ENCODE measurements at regions not wholly inside any gene's neighbourhood (a gene's known extent, or its start where the extent isn't known, plus 50 kb on each side); places are given as distances from the start of the nearest gene placed in this dataset.
"Not testable (repeated sequence)": the region's sequence is repeated elsewhere in the genome, so short reads cannot be mapped to it uniquely, and the experiment has no call there.

DNA sequence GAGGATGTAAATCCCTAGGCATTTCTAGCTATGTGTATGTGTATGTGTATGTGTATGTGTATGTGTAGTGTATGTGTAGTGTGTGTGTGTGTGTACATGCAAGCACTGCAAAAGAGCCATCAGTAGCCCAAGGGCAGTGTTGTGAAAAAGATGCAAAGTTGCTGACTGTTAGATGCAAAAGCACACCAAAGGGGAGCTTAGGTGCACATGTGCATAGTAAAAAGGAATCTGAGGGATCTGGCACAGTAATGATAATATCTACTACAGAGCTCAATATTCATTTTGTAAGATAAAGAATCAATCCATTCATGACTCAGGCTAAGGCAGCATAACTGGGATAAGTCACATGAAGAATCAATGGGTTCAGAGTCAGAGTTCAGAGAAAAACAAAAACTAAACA lies 80.2 kb downstream of the TMEM47 start:
- DNase-seq = no peak

GRCh38 chrX:34565981-34566380 lies 91.1 kb downstream of the TMEM47 start:
- DNase-seq = no peak

DNA sequence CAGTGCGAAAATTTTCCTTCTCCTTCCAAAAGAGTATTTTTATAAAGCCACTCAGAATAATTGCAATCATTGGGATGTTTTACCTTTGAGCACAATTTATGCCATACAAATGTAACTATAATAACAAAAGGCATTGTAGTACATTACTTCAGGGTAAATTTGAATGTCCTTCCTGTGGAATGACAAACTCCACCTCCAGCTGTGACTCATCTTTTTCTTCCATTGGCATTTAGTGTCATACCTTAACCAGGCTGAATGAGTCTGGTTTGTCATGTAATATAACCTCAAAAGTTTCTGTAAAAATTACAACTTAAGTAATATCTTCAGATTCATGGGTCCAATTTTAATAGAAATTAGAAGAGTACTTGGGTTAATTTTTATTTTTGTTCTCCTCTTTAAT lies 93.3 kb downstream of the TMEM47 start:
- no peak for DNase-seq

DNA sequence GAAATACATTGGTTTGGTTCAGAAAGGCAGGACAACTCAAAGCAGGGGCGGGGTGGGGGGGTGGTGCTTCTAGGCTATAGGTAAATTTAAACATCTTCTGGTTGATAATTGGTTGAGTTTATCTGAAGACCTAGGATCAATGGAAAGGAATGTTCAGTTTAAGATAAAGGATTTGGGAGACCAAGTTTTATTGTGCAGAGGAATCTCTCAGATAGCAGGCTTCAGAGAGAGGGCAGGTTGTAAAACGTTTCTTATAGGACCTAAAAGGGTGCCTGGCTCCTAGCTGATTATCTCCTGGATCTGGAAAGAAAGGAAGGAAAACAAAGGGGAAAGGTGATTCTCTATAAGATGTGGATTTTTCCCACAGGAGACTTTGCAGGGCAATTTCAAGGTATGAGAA lies 94.0 kb downstream of the TMEM47 start:
- DNase-seq = peak; percentile 58

GRCh38 chrX:34562006-34562405 lies 95.1 kb downstream of the TMEM47 start:
- no peak for DNase-seq

GRCh38 chrX:34560180-34560579 lies 96.9 kb downstream of the TMEM47 start:
- no peak for DNase-seq

GRCh38 chrX:34559325-34559724 lies 97.8 kb downstream of the TMEM47 start:
- DNase-seq = peak; percentile 71

DNA sequence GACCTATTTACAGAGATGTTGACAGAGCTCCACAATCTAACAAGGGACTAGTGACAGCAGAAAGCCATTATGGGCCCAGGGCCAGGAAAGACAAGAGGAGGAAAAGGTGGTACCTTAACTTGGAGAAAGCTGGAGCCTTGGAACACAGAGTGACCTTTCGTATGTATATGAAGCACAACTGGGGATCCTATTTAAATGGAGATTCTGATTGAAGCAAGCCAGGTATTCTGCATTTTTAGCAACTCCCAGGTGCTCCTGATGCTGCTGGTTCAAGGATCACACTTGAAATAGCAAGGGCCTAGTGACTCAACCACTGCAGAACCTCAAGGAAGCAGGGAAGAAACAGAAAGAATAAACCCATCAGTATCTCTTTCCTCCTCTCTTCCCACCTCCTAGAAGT lies 99.4 kb downstream of the TMEM47 start:
- DNase-seq = no peak

GRCh38 chrX:34555481-34555880 lies 101.6 kb downstream of the TMEM47 start:
- no peak for DNase-seq

- DNase-seq = no peak
Measured at GRCh38 chrX:34546366-34546765, 110.7 kb downstream of the TMEM47 start.

- no peak for DNase-seq
Measured at GRCh38 chrX:34528081-34528480, 129.0 kb downstream of the TMEM47 start.

- no peak for DNase-seq
Measured at GRCh38 chrX:34521563-34521962, 135.5 kb downstream of the TMEM47 start.

DNA sequence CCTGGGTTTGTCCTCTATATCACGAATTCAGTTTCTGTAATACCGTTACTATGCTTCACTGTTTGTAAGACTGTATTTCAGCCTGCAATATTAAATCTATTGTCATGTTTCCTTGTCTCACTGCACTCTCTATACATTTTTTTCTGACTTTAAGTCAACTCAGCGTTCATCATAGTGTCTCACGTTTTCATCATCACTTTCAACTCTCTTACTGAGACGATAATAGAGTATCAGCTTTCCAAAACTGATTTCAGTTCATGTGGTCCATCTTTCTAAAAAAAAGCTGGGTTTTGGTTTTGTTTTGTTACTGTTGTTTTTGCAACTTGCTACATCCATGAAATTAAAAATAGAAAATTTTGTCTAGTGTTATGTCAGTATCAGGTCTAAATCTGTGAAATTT lies 147.7 kb downstream of the TMEM47 start:
- DNase-seq = no peak

- no peak for DNase-seq
Measured at GRCh38 chrX:34503119-34503518, 154.0 kb downstream of the TMEM47 start.

DNA sequence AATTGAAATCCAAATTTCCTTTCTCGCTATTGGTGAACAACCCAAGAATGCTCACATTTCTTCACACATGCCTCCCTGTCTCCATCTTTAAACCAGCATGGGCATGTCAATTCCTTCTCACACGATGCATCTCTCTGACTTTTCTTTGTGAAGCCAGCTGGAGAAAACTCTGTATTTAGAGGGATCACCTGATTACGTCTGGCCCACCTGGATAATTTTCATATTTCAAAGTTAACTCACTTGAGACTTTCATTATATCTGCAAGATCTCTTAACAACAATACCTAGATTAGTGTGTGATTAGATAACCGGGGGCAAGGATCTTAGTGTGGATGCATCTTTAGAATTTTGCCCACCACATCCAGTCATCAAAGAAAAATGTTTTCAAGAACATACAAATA lies 164.0 kb downstream of the TMEM47 start:
- no peak for DNase-seq

- no peak for DNase-seq
Measured at GRCh38 chrX:34491126-34491525, 166.0 kb downstream of the TMEM47 start.

DNA sequence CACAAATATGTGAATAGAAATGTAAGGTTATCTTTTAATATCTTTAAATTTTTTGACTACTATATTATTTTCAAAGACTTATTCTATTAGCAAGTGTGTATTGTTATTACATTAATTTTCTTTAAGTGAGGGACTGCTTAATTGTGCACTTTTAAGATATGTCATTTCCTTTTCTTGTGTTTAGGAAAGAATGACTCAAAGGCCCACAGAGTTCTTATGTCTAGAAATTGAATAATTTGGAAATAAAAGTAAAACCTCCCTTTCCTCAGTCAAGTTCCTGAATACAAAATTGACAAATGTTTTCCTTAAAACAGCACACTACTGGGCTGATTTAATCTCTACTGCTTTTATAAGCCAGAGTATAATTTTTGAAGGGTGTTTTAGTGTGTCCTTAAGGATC lies 169.7 kb downstream of the TMEM47 start:
- no peak for DNase-seq

GRCh38 chrX:34483980-34484379 lies 173.1 kb downstream of the TMEM47 start:
- DNase-seq = no peak

GRCh38 chrX:34470507-34470906 lies 186.6 kb downstream of the TMEM47 start:
- DNase-seq = no peak

- DNase-seq = no peak
Measured at GRCh38 chrX:34467437-34467836, 189.6 kb downstream of the TMEM47 start.

GRCh38 chrX:34463220-34463619 lies 193.9 kb downstream of the TMEM47 start:
- DNase-seq = not testable (repeated sequence)

DNA sequence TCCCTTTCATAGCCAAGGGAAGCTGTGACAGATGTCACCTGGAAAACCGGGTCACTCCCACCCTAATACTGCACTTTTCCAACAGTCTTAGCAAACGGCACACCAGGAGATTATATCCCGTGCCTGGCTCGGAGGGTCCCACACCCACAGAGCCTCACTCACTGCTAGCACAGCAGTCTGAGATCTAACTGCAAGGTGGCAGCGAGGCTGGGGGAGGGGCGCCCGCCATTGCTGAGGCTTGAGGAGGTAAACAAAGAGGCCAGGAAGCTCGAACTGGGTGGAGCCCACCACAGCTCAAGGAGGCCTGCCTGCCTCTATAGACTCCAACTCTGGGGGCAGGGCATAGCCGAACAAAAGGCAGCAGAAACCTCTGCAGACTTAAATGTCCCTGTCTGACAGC lies 199.2 kb downstream of the TMEM47 start:
- not testable (repeated sequence) for DNase-seq

GRCh38 chrX:34437586-34437985 lies 219.5 kb downstream of the TMEM47 start:
- DNase-seq = no peak

DNA sequence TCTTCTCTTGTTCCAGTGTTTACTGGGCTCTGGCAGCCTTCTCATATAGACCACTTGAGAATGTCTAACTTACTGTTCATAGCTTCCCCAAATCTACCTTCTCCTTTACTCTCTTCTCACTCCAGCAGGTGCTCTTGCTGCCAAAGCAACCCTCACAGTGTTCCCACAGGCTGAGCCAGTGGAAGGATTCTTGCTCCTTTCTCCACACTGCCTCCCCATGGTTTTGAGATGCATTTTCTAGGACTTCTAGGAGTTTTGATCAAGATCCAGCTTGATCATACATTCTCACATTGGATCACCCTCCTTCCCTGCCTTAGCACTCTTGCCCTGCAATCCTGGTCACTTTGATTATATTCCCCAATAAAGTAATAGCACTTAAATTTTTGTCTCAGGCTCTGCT lies 230.8 kb downstream of the TMEM47 start:
- peak; percentile 67 for DNase-seq

DNA sequence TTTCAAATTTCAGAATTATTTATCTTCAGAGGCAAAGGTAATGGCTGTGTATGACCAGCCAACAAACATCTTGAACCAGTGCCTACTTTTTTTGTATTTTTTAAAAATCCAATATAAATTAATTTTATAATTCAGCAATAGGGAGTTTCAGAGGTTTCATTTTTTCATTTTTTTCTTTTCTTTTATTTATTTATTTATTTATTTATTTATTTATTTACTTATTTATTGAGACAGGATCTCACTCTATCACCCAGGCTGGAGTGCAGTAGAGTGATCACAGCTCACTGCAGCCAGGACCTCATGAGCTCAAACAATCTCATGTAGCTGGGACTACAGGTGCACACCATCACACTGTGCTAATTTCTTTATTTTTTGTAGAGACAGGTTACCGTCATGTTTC lies 250.5 kb downstream of the TMEM47 start:
- DNase-seq = no peak

Data from islet precursor cell (in vitro differentiated cells).